GM18517 (cell line): ENCODE measurements at regions not wholly inside any gene's neighbourhood (a gene's known extent, or its start where the extent isn't known, plus 50 kb on each side); places are given as distances from the start of the nearest gene placed in this dataset.
"Not testable (repeated sequence)": the region's sequence is repeated elsewhere in the genome, so short reads cannot be mapped to it uniquely, and the experiment has no call there.

Experiments used
- ATAC-seq: cut with Tn5 transposase; IDR thresholded peaks from one replicate; pipeline ENCODE4 v1.9.1; 2021; ENCODE audit warnings: mild to moderate bottlenecking, moderate library complexity; ENCODE audit not compliant: unreplicated experiment

DNA sequence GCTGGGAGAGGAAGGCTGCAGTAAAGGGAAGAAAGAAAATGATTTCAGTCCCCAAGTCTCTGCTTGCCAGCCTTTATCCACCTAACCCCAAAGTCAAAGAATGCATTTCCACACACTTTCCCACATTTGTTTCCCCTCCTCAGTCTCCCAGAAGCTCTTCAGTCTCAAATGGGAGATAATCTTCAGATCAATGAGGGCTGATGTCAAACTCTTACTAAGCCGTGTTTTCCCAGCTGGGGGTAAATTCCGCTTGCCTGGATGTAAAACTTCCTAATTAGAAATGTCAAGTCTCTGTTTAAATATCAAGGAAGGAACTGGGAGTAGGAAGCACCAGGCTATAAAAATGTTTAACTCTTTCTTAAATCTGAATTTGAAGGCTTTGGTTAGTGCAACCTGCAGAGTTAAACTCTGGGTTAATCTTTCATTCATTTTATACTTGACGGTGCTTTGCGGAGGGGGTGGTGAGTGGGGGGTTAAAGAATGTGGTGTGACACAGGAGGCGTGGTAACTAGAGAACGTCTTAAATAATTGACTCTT is 601.4 kb upstream of the ACTRT1 start:
- no peak for ATAC-seq

GRCh38 chrX:128650326-128650725 is 598.1 kb upstream of the ACTRT1 start:
- ATAC-seq: no peak

GRCh38 chrX:128634754-128635153 is 582.6 kb upstream of the ACTRT1 start:
- no peak for ATAC-seq

DNA sequence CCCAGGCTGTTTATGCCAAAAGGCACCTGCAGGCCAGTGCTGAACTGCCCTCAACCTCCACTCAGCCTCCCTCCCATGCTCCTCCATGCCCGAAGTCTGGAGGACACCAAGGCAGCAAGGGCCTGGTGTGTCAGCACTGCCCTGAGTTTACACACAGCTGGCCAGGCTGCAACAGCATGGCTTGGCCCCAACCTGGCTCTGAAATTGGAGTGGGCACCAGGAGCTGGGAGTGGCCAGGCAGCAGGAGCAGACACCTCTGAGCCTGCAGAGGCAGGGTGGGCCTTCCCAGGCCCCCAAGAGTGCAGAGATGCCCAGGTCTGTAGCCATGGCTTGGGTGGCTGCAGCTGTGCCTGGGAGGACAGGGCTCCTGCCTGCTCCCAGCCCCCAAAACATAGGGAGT is 571.2 kb upstream of the ACTRT1 start:
- ATAC-seq: no peak

- no peak for ATAC-seq
Observed at GRCh38 chrX:128622296-128622695, 570.1 kb upstream of the ACTRT1 start.

DNA sequence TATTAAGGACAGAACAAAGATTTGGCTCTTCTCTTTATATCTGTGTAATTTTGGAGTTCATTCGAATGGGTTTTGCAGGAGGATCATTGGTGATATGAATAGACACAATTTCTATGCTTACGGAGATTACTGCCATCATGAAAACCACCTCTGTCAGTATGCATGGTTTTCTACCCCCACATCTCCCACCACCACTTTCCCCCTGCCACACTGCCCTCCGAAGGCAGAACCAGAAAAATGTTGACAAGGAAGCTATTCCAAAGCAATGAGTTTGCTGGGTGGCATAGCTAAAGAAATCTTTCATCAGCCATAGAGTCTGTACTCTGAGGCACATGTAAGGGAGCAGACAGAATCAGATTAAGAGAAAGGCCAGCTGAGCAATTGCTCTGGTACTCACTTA is 567.3 kb upstream of the ACTRT1 start:
- no peak for ATAC-seq

GRCh38 chrX:128616933-128617332 is 564.7 kb upstream of the ACTRT1 start:
- no peak for ATAC-seq

- ATAC-seq: not testable (repeated sequence)
Observed at GRCh38 chrX:128606817-128607216, 554.6 kb upstream of the ACTRT1 start.

DNA sequence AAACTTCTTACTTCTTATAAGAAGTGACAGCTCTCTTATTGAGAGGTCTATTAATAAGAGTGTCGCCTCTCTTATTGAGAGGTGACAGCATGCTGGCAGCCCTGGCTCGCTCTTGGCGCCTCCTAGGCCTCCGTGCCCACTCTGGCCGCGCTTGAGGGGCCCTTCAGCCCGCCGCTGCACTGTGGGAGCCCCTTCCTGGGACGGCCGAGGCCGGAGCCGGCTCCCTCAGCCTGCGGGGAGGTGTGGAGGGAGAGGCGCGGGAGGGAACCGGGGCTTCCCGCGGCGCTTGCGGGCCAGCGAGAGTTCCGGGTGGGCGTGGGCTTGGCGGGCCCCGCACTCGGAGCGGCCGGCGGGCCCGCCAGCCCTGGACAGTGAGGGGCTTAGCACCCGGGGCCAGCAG is 554.2 kb upstream of the ACTRT1 start:
- ATAC-seq: not testable (repeated sequence)

DNA sequence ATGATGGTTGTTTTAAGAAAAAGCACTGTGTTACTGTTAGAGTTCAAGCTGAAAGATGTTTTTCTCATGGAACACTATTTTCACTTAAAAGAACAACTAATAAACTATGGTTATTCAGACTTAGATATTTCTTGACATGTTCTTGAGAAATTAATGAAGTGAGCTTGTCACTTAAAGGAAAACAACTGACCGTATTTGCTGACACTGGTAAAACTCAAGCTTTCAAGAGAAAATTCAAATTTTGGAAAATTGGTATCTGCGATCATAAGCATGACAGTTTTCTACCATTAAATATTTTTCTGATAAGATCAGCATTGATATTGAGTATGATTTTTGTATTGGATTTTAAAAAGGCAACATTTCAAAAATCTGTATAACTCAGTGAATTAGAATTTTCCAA is 549.5 kb upstream of the ACTRT1 start:
- ATAC-seq: no peak

DNA sequence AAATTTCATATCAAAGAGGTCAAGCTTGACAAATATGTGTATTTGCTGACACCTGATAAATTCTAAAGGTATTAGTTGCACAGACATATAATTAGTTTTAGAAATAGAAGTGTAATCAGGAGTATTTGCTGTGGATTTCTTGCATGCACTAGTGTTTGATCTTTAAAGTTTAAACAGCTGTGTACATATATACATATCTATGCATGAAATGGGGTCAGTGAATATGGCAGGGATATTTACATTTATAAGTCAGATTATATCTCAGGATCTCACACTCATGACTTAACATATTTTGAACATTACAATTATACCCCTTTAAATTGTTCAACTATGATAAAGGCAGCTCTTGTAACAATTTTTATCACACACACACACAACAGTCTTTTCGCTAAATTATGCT is 547.4 kb upstream of the ACTRT1 start:
- no peak for ATAC-seq

GRCh38 chrX:128582036-128582435 is 529.8 kb upstream of the ACTRT1 start:
- no peak for ATAC-seq

DNA sequence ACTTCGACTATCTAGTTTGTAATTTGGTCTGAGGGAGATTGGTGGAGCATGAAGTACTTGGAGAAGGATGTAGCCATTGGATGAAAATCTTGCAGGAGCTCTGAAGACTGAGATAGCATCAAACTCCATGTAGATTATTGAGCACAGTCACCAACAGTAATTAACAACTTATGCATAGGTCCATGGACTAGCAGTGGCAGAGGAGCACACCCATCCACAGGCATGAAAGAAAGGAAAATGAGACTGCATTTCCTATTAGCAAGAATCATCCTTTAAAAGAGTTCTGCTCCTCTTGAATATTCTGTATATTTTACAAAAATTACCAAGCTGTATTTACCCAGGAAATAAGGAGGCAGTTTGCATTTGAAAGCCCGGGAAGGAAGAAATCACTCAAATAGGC is 529.4 kb upstream of the ACTRT1 start:
- ATAC-seq: no peak

- no peak for ATAC-seq
Observed at GRCh38 chrX:128543114-128543513, 490.9 kb upstream of the ACTRT1 start.

GRCh38 chrX:128518508-128518907 is 466.3 kb upstream of the ACTRT1 start:
- ATAC-seq: peak; percentile 74

DNA sequence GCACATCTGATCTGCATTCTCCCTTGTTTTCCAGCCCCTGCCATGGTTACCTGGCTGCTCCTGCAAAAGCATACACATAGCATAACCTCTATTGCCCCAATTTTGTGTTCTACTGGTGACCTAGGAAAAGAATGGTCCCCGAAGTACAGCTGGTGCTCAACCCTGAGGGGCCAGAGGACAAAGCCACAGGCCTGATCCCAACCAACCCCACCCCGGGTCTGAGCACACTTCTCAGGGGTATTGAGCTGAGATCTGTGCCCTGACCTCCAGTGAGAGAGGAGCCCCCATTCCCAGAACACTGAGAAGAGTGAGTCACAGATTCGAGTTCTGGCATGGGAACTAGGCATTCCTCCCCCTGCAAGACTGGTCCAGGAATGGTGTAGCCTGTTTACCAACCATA is 465.5 kb upstream of the ACTRT1 start:
- no peak for ATAC-seq

GRCh38 chrX:128504496-128504895 is 452.3 kb upstream of the ACTRT1 start:
- ATAC-seq: no peak

GRCh38 chrX:128464116-128464515 is 411.9 kb upstream of the ACTRT1 start:
- no peak for ATAC-seq

DNA sequence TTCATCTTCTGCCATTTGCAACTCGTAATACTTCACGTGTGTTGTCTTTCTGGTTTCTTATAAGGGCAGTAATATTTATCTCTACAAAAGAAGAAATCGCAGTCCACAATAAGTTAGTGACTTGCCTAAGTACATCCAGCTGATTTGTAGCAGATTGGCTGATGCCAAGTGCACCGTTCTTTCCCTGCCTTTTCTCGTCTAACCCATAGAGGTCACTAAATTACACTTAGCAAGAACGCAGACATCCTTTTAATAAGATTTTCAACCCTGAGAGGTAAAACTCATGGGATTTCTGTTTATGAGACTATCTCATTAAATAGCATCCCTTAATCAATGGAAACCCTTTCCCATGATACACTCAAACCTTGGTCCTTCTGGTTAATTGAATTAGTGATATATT is 408.6 kb upstream of the ACTRT1 start:
- ATAC-seq: no peak

- no peak for ATAC-seq
Observed at GRCh38 chrX:128458888-128459287, 406.7 kb upstream of the ACTRT1 start.

DNA sequence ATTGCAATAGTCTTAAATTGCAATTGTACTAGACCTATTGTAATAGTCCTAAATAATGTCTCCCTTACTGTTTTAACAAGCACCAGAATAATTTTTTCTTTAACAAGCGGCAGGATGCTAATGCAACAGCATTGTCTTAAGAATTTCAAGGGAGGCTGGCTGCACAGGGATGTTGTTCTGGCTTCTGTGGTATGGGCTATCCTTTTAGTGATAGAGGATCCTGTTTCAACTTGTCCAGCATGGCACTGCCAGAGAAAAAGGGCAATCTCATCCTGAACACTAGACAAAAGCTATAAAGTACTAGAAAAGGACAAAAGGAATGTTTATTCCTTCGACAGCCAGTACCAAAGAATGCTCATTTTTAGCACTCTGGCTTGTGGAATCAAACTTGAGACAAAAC is 405.5 kb upstream of the ACTRT1 start:
- no peak for ATAC-seq

DNA sequence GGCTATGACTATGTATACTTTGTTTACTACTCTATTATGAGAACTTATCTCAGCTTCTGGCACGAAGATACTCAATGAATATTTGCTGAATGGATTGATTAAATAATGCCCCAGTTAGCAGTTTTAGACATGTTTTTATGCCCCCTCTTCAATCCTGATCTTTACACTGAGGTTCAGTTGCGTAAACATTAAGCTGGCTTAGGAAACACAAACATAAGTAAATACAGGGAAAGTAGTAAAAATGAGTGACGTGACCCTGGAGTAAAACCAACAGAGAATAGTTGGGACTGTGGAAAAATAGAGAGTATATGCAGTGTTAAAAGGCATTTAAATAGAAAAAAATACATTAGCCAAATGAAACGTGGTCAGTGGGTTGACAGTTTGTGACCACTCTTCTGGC is 387.0 kb upstream of the ACTRT1 start:
- ATAC-seq: no peak

- no peak for ATAC-seq
Observed at GRCh38 chrX:128438082-128438481, 385.9 kb upstream of the ACTRT1 start.
